ENCODE measurements at regions not wholly inside any gene's neighbourhood (a gene's known extent, or its start where the extent isn't known, plus 50 kb on each side); places are given as distances from the start of the nearest gene placed in this dataset.

DNA sequence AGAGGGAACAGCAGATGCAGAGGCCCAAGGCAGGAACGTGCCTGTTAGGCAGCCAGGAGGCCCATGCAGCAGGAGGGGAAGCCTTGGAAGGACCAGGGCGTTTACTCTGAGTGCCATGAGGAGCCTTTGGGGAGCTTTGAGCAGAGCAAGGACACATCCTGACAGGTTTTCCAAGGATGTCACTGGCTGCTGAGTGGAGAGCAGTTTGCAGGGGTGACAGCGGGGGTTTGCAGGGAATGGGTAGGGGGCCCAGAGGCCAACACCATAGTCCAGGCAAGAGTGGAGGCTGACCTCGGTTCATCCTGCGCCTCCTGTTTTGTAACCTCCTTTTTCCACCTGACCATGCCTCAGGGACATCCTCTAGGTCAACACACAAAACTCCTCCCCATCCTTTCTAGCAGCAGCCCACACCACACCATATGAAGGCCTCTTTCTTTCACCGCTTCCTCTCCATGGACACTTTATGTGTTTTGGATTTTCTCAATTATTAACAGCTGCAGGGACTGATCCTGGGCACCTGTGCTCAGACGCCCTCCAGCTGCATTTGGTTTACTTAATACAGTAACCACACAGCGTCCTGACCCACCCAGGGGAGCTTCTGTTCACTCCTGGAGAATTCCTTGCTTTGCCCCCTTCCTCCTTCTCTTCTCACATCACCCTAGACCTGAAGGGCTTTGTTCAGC, 528.5 kb downstream of the MATN1 start:
- TF ChIP-seq POLR2A (IDR thresholded peaks at IDR 0.05; ENCODE audit: low read depth, low read length) (no peak), POLR2AphosphoS5 (IDR thresholded peaks at IDR 0.05; ENCODE audit: low read depth, low read length) (no peak), TAF1 (IDR thresholded peaks at IDR 0.05; ENCODE audit: borderline replicate concordance, low read depth, low read length) (no peak)
